ENCODE measurements at regions not wholly inside any gene's neighbourhood (a gene's known extent, or its start where the extent isn't known, plus 50 kb on each side); places are given as distances from the start of the nearest gene placed in this dataset.

GRCh38 chr3:153349108-153349499 is 187.1 kb downstream of the RAP2B start:
- H3K27me3 ChIP-seq, result peaks cover 0 to 3% of the 10 kb centered on the region in 2 donors
- H3K36me3 ChIP-seq (replicated peaks in 1 of 2; ENCODE audit: insufficient read depth in 1 of 2, low read depth in 2 of 2), result no peaks in the 10 kb centered on the region
- no peak overlapping the region for H3K4me3 ChIP-seq
- 43 to 71% methylated on average over 1 of the region's 1 CpG for WGBS, 2 donors
- H3K27ac ChIP-seq, result no peak overlapping the region
- H3K9me3 ChIP-seq, result no peaks in the 10 kb centered on the region
- intact Hi-C loops (cut with DNase I), result no loop called here
- ATAC-seq, result no peak
- no peak for DNase-seq
- H3K4me1 ChIP-seq, result no peaks in the 10 kb centered on the region
- TF ChIP-seq CTCF (IDR thresholded peaks at IDR 0.05) (no peak), POLR2A (IDR thresholded peaks at IDR 0.05) (no peak)

- Histone ChIP-seq H3K9me3 (no peaks in the 10 kb centered on the region), H3K4me3 (no peak overlapping the region), H3K27me3 (peaks cover 0 to 3% of the 10 kb centered on the region in 2 donors), H3K4me1 (no peaks in the 10 kb centered on the region), H3K36me3 (replicated peaks in 1 of 2; ENCODE audit: insufficient read depth in 1 of 2, low read depth in 2 of 2) (no peaks in the 10 kb centered on the region), H3K27ac (no peak overlapping the region)
- DNase-seq, result no peak
- ATAC-seq, result no peak
- intact Hi-C loops (cut with DNase I), result no loop called here
- WGBS, 2 donors, result 32 to 43% methylated on average over 2 of the region's 2 CpGs
- no peak for TF ChIP-seq POLR2A (IDR thresholded peaks at IDR 0.05)
- TF ChIP-seq CTCF (IDR thresholded peaks at IDR 0.05), result no peak
Measured at GRCh38 chr3:153350420-153350819, 188.4 kb downstream of the RAP2B start.

- Histone ChIP-seq H3K4me3 (no peak overlapping the region), H3K27me3 (peaks cover 0 to 3% of the 10 kb centered on the region in 2 donors), H3K36me3 (replicated peaks in 1 of 2; ENCODE audit: insufficient read depth in 1 of 2, low read depth in 2 of 2) (no peaks in the 10 kb centered on the region), H3K27ac (no peak overlapping the region), H3K9me3 (no peaks in the 10 kb centered on the region), H3K4me1 (no peaks in the 10 kb centered on the region)
- WGBS, 2 donors, result 21 to 25% methylated on average over 1 of the region's 1 CpG
- no peak for DNase-seq
- intact Hi-C loops (cut with DNase I), result no loop called here
- ATAC-seq, result no peak
- TF ChIP-seq CTCF (IDR thresholded peaks at IDR 0.05) (no peak), POLR2A (IDR thresholded peaks at IDR 0.05) (no peak)
Measured at GRCh38 chr3:153354641-153355040, 192.6 kb downstream of the RAP2B start.

GRCh38 chr3:153355559-153355958 is 193.5 kb downstream of the RAP2B start:
- ATAC-seq (no peak), DNase-seq (no peak)
- WGBS, 2 donors, result 60 to 64% methylated on average over 1 of the region's 1 CpG
- peaks cover 0 to 3% of the 10 kb centered on the region in 2 donors for H3K27me3 ChIP-seq
- intact Hi-C loops (cut with DNase I), result no loop called here
- no peaks in the 10 kb centered on the region for H3K4me1 ChIP-seq
- H3K9me3 ChIP-seq, result no peaks in the 10 kb centered on the region
- H3K27ac ChIP-seq, result no peak overlapping the region
- H3K36me3 ChIP-seq (replicated peaks in 1 of 2; ENCODE audit: insufficient read depth in 1 of 2, low read depth in 2 of 2), result no peaks in the 10 kb centered on the region
- H3K4me3 ChIP-seq, result no peak overlapping the region
- TF ChIP-seq CTCF (IDR thresholded peaks at IDR 0.05) (no peak), POLR2A (IDR thresholded peaks at IDR 0.05) (no peak)

- ATAC-seq, result no peak
- H3K27ac ChIP-seq, result no peak overlapping the region
- peaks cover 0 to 3% of the 10 kb centered on the region in 2 donors for H3K27me3 ChIP-seq
- 52 to 60% methylated on average over 2 of the region's 2 CpGs for WGBS, 2 donors
- H3K36me3 ChIP-seq (replicated peaks in 1 of 2; ENCODE audit: insufficient read depth in 1 of 2, low read depth in 2 of 2), result no peaks in the 10 kb centered on the region
- TF ChIP-seq CTCF (IDR thresholded peaks at IDR 0.05), result no peak
- no peak for TF ChIP-seq POLR2A (IDR thresholded peaks at IDR 0.05)
- intact Hi-C loops (cut with DNase I), result no loop called here
- H3K4me3 ChIP-seq, result no peak overlapping the region
- no peaks in the 10 kb centered on the region for H3K4me1 ChIP-seq
- DNase-seq, result no peak
- no peaks in the 10 kb centered on the region for H3K9me3 ChIP-seq
Measured at GRCh38 chr3:153356908-153357307, 194.9 kb downstream of the RAP2B start.

Measured in body of pancreas (tissue), 4 donors.